PC-3 (cell line): ENCODE measurements at regions not wholly inside any gene's neighbourhood (a gene's known extent, or its start where the extent isn't known, plus 50 kb on each side); places are given as distances from the start of the nearest gene placed in this dataset.
"Not testable (repeated sequence)": the region's sequence is repeated elsewhere in the genome, so short reads cannot be mapped to it uniquely, and the experiment has no call there.

ENCODE experiments used
- ATAC-seq: fragments of 200-7000 bp; cut with Tn5 transposase; 2 replicates; pipeline ENCODE4 v1.9.1; 2020; ENCODE audit warnings: mild to moderate bottlenecking, moderate library complexity
- BruUV-seq: library from RNA; stranded (reverse); fragments of 400-500 nt; replicated peaks from 2 replicates; lab custom pipeline; 2021; lab: Mats Ljungman, UMichigan
- CTCF ChIA-PET: fragments of 300-600 bp; sonication (Branson Sonifier 250); formaldehyde crosslinking; loops from one replicate; lab custom pipeline; 2022; ENCODE audit warnings: antibody characterized with exemption; lab: Charles Lee
- POLR2A ChIA-PET: fragments of 300-600 bp; sonication (Branson Sonifier 250); formaldehyde crosslinking; loops from one replicate; lab custom pipeline; 2022; ENCODE audit warnings: antibody characterized with exemption; ENCODE audit not compliant: unreplicated experiment; lab: Charles Lee
- DNase-seq: peaks from one replicate; pipeline ENCODE4 v3.0.0-alpha.2; 2015
- H2AFZ ChIP-seq: fragments of 300-600 bp; sonication (generic); 2 replicates; pipeline ENCODE4 v1.6.0; 2016; ENCODE audit warnings: antibody characterized with exemption, low read length
- H3F3A ChIP-seq: fragments of 300-600 bp; sonication (generic); one replicate; pipeline ENCODE4 v1.6.0; 2017; ENCODE audit warnings: antibody characterized with exemption, low read length, control low read depth, mild to moderate bottlenecking; ENCODE audit not compliant: unreplicated experiment
- H3K27ac ChIP-seq: fragments of 300-600 bp; sonication (generic); 2 replicates; pipeline ENCODE4 v1.5.1; 2016; ENCODE audit warnings: mild to moderate bottlenecking, low read length
- H3K27me3 ChIP-seq: fragments of 300-600 bp; sonication (generic); 2 replicates; pipeline ENCODE4 v1.6.1; 2016; ENCODE audit warnings: low read length, mixed read lengths
- H3K36me3 ChIP-seq: fragments of 300-600 bp; sonication (generic); 2 replicates; pipeline ENCODE4 v1.6.1; 2016; ENCODE audit warnings: low read depth, mixed run types, low read length, mixed read lengths
- H3K4me1 ChIP-seq: fragments of 300-600 bp; sonication (generic); 2 replicates; pipeline ENCODE4 v1.5.1; 2016; ENCODE audit warnings: low read length; ENCODE audit not compliant: insufficient read depth
- H3K4me2 ChIP-seq: fragments of 300-600 bp; sonication (generic); 2 replicates; pipeline ENCODE4 v1.6.0; 2016; ENCODE audit warnings: low read length
- H3K4me3 ChIP-seq: fragments of 300-600 bp; sonication (generic); 2 replicates; pipeline ENCODE4 v1.5.1; 2016; ENCODE audit warnings: mild to moderate bottlenecking, low read length, mixed read lengths
- H3K79me2 ChIP-seq: fragments of 300-600 bp; sonication (generic); 2 replicates; pipeline ENCODE4 v1.6.1; 2017; ENCODE audit warnings: low read length, mixed read lengths
- H3K9ac ChIP-seq: fragments of 300-600 bp; sonication (generic); 2 replicates; pipeline ENCODE4 v1.6.0; 2016; ENCODE audit warnings: mild to moderate bottlenecking, low read length
- H3K9me2 ChIP-seq: fragments of 300-600 bp; sonication (generic); replicated peaks from 2 replicates; pipeline ENCODE4 v1.6.1; 2016; ENCODE audit warnings: mixed run types, low read length, mixed read lengths
- H3K9me3 ChIP-seq: fragments of 300-600 bp; sonication (generic); 2 replicates; pipeline ENCODE4 v1.6.1; 2016; ENCODE audit warnings: low read length, mixed read lengths
- H4K20me1 ChIP-seq: fragments of 300-600 bp; sonication (generic); 2 replicates; pipeline ENCODE4 v1.6.1; 2016; ENCODE audit warnings: low read length, mixed read lengths
- intact Hi-C: fragments of 100-400 bp; cut with micrococcal nuclease; formaldehyde crosslinking; loops from 2 replicates; pipeline ENCODE4 v1.9.0; 2023

- H3K9me2 ChIP-seq, H3K9ac ChIP-seq, BruUV-seq, intact Hi-C loops, POLR2A ChIA-PET, CTCF ChIA-PET, H3K4me2 ChIP-seq, H3K9me3 ChIP-seq, H4K20me1 ChIP-seq, H3K4me1 ChIP-seq, H3K27ac ChIP-seq, DNase-seq, ATAC-seq, H3K4me3 ChIP-seq, H3F3A ChIP-seq, H3K36me3 ChIP-seq, H3K27me3 ChIP-seq, H2AFZ ChIP-seq, H3K79me2 ChIP-seq: not testable (repeated sequence)
Measured at GRCh38 chr22:11050226-11050625, 4477.8 kb upstream of the OR11H1 start.

GRCh38 chr22:11051401-11052112 is 4476.4 kb upstream of the OR11H1 start:
- intact Hi-C loops, POLR2A ChIA-PET, H3K79me2 ChIP-seq, BruUV-seq, H3K27ac ChIP-seq, H3K9ac ChIP-seq, CTCF ChIA-PET, DNase-seq, H4K20me1 ChIP-seq, H3K27me3 ChIP-seq, H2AFZ ChIP-seq, H3F3A ChIP-seq, H3K4me2 ChIP-seq, ATAC-seq, H3K9me2 ChIP-seq, H3K4me3 ChIP-seq, H3K36me3 ChIP-seq, H3K4me1 ChIP-seq: not testable (repeated sequence)
- H3K9me3 ChIP-seq: peaks cover 19% of the 10 kb centered on the region

- POLR2A ChIA-PET, BruUV-seq: not testable (repeated sequence)
- H3K9me3 ChIP-seq: peaks cover 19% of the 10 kb centered on the region
Measured at GRCh38 chr22:11053403-11054344, 4474.3 kb upstream of the OR11H1 start.

GRCh38 chr22:11054681-11055080 is 4473.3 kb upstream of the OR11H1 start:
- H3K4me1 ChIP-seq, POLR2A ChIA-PET, H3K4me2 ChIP-seq, H3K36me3 ChIP-seq, BruUV-seq, H3K27me3 ChIP-seq, H3F3A ChIP-seq, H3K4me3 ChIP-seq, DNase-seq, ATAC-seq, H4K20me1 ChIP-seq, intact Hi-C loops, H3K79me2 ChIP-seq, H3K27ac ChIP-seq, H3K9me2 ChIP-seq, H2AFZ ChIP-seq, CTCF ChIA-PET, H3K9ac ChIP-seq: not testable (repeated sequence)
- peaks cover 19% of the 10 kb centered on the region for H3K9me3 ChIP-seq

More at GRCh38 chr22:11053403-11054344, 4474.3 kb upstream of the OR11H1 start:
- ATAC-seq, intact Hi-C loops, H3K4me3 ChIP-seq, H3K79me2 ChIP-seq, H2AFZ ChIP-seq, H3F3A ChIP-seq, H3K27me3 ChIP-seq, H3K27ac ChIP-seq, H4K20me1 ChIP-seq, H3K4me1 ChIP-seq, H3K4me2 ChIP-seq, H3K36me3 ChIP-seq, H3K9ac ChIP-seq, H3K9me2 ChIP-seq, CTCF ChIA-PET, DNase-seq: not testable (repeated sequence)

- H3K9me2 ChIP-seq, H3K79me2 ChIP-seq, H3K27me3 ChIP-seq, H3K9ac ChIP-seq, CTCF ChIA-PET, H4K20me1 ChIP-seq, H3K36me3 ChIP-seq, BruUV-seq, DNase-seq, H3F3A ChIP-seq, H3K4me1 ChIP-seq, H3K4me3 ChIP-seq, POLR2A ChIA-PET, H3K27ac ChIP-seq, ATAC-seq, intact Hi-C loops, H3K4me2 ChIP-seq, H2AFZ ChIP-seq: not testable (repeated sequence)
- peaks cover 19% of the 10 kb centered on the region for H3K9me3 ChIP-seq
Measured at GRCh38 chr22:11055176-11055575, 4472.8 kb upstream of the OR11H1 start.

GRCh38 chr22:11057955-11058547 is 4469.9 kb upstream of the OR11H1 start:
- H3K4me2 ChIP-seq, H3K36me3 ChIP-seq, POLR2A ChIA-PET, intact Hi-C loops, H2AFZ ChIP-seq, DNase-seq, H3K4me1 ChIP-seq, H3K9me2 ChIP-seq, H3F3A ChIP-seq, H4K20me1 ChIP-seq, H3K27ac ChIP-seq, BruUV-seq, H3K27me3 ChIP-seq, ATAC-seq, H3K4me3 ChIP-seq, H3K9ac ChIP-seq, CTCF ChIA-PET, H3K79me2 ChIP-seq: not testable (repeated sequence)
- peaks cover 16% of the 10 kb centered on the region for H3K9me3 ChIP-seq
